CD4-positive, alpha-beta memory T cell (primary cell): ENCODE measurements at regions not wholly inside any gene's neighbourhood (a gene's known extent, or its start where the extent isn't known, plus 50 kb on each side); places are given as distances from the start of the nearest gene placed in this dataset.
A peak's percentile ranks its signal among the peaks of the same experiment; 100 is the strongest.
"Not testable (repeated sequence)": the region's sequence is repeated elsewhere in the genome, so short reads cannot be mapped to it uniquely, and the experiment has no call there.

Experiments
- CTCF ChIA-PET: fragments of 350-600 bp; sonication (Branson Sonifier 250); formaldehyde crosslinking; loops from one replicate; lab custom pipeline; 2021; ENCODE audit warnings: inconsistent platforms; ENCODE audit not compliant: partially characterized antibody; lab: Charles Lee
- POLR2A ChIA-PET: fragments of 350-600 bp; sonication (Branson Sonifier 250); formaldehyde crosslinking; loops from one replicate; lab custom pipeline; 2021; ENCODE audit not compliant: partially characterized antibody; lab: Charles Lee
- DNase-seq, 5 donors: peaks; one replicate each; pipeline versions ENCODE4 v3.0.0 to v3.0.0-alpha.2; 2020 to 2022; ENCODE audit warnings: mixed read lengths in 1 of 5
- H3K27ac ChIP-seq: one replicate; pipeline ENCODE4 v1.7.0; 2013; ENCODE audit warnings: low read depth, low read length
- H3K27me3 ChIP-seq: 2 replicates; pipeline ENCODE4 v1.7.0; 2013; ENCODE audit warnings: mild to moderate bottlenecking, low read length, moderate library complexity; ENCODE audit not compliant: insufficient read depth
- H3K36me3 ChIP-seq: 2 replicates; pipeline ENCODE4 v1.7.0; 2013; ENCODE audit warnings: mild to moderate bottlenecking, low read length, moderate library complexity; ENCODE audit not compliant: insufficient read depth
- H3K4me1 ChIP-seq: 2 replicates; pipeline ENCODE4 v1.7.0; 2013; ENCODE audit warnings: mild to moderate bottlenecking, low read length, moderate library complexity; ENCODE audit not compliant: insufficient read depth
- H3K4me3 ChIP-seq, 2 donors: one replicate each; pipeline ENCODE4 v1.7.0; 2013; ENCODE audit warnings: low read length in 2 of 2, mild to moderate bottlenecking in 1 of 2
- H3K9me3 ChIP-seq, 2 donors: one replicate each; pipeline ENCODE4 v1.7.0; 2013; ENCODE audit warnings: low read length in 2 of 2, control low read depth in 1 of 2; ENCODE audit not compliant: control insufficient read depth in 1 of 2
- H3K27ac Mint-ChIP-seq, 7 donors: one replicate each; pipeline ENCODE4 v1.8.0; 2020 to 2021; ENCODE audit warnings: mixed read lengths in 7 of 7, mild to moderate bottlenecking in 6 of 7, inconsistent platforms in 3 of 7, moderate library complexity in 3 of 7
- H3K27me3 Mint-ChIP-seq, 2 donors: one replicate each; pipeline ENCODE4 v1.8.0; 2020 to 2021; ENCODE audit warnings: mixed read lengths in 2 of 2
- H3K36me3 Mint-ChIP-seq, 2 donors: one replicate each; pipeline ENCODE4 v1.8.0; 2020 to 2021; ENCODE audit warnings: mixed read lengths in 2 of 2, inconsistent platforms in 1 of 2, mild to moderate bottlenecking in 1 of 2
- H3K4me1 Mint-ChIP-seq, 4 donors: one replicate each; pipeline ENCODE4 v1.8.0; 2020 to 2021; ENCODE audit warnings: mixed read lengths in 4 of 4, mild to moderate bottlenecking in 1 of 4
- H3K4me3 Mint-ChIP-seq, 8 donors: one replicate each; pipeline ENCODE4 v1.8.0; 2020 to 2021; ENCODE audit warnings: mixed read lengths in 8 of 8, mild to moderate bottlenecking in 7 of 8, moderate library complexity in 6 of 8, inconsistent platforms in 3 of 8
- H3K9me3 Mint-ChIP-seq, 8 donors: one replicate each; pipeline ENCODE4 v1.8.0; 2020 to 2021; ENCODE audit warnings: mixed read lengths in 8 of 8, mild to moderate bottlenecking in 5 of 8, inconsistent platforms in 3 of 8, moderate library complexity in 1 of 8
- intact Hi-C: fragments of 100-400 bp; cut with micrococcal nuclease; formaldehyde crosslinking; loops from one replicate; pipeline ENCODE4 v1.15.1; 2023

- DNase-seq, CTCF ChIA-PET, H3K4me1 ChIP-seq, H3K4me1 Mint-ChIP-seq, H3K36me3 Mint-ChIP-seq, H3K4me3 Mint-ChIP-seq, H3K9me3 ChIP-seq, intact Hi-C loops, H3K27me3 Mint-ChIP-seq, H3K27ac Mint-ChIP-seq, POLR2A ChIA-PET, H3K27ac ChIP-seq, H3K27me3 ChIP-seq, H3K9me3 Mint-ChIP-seq, H3K4me3 ChIP-seq, H3K36me3 ChIP-seq: not testable (repeated sequence)
These were observed 105.8 kb upstream of the PLEKHM1 start for GRCh38 chr17:45596347-45596746.

DNA sequence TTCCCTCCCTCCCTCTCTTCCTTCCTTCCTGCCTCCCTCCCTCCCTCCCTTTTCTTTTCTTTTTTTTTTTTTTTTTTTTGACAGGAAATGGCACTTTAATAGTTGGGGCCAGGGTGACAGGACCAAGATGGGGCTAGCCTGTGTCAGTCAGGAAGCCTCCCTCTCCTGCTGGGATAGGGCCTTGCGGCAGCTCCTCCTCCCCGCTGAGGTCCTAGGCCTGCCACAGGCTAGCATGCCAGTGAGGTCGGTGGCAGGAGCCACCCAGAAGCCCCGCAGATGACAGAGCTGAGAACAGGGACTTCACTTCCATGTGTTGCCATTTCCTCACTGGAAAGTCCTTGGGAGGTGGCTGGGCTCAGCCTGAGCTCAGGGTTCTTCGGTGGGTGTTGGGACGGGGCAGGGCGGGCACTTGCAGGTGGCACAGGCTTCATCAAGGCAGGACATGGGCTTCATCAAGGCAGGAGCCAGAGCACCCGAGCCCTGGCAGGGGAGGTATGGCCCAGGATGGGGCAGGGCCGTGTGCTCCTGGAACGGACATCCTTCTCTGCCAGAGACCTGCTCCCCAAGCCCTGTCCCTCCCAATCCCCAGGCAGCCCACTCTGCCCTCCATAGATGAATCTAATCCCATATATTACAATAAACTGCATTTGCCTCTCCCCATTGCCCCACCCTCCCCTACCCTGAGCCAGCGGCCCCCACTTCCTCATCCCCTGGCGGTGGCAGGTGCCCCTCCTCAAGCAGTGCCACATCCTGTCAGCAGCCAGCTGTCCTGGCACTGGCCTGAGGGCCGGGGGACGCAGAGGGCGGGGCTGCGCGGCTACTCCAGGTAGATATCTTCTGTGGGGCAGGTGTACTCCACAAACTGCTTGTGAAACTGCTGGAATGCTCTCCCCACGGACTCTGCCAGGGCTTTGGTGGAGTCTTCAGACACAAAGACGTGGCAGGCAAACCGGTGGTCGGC lies 109.8 kb upstream of the PLEKHM1 start:
- H3K4me1 ChIP-seq, H3K27me3 Mint-ChIP-seq, H3K4me1 Mint-ChIP-seq, H3K27ac ChIP-seq, CTCF ChIA-PET, H3K36me3 Mint-ChIP-seq, H3K9me3 ChIP-seq, intact Hi-C loops, H3K36me3 ChIP-seq, H3K27me3 ChIP-seq, H3K9me3 Mint-ChIP-seq, H3K4me3 ChIP-seq, POLR2A ChIA-PET: not testable (repeated sequence)
- DNase-seq: peak in 1 of 5 donors; percentile 53
- Mint-ChIP-seq H3K27ac (peak overlapping the region in 1 of 7 donors; percentile 29), H3K4me3 (peak overlapping the region in 1 of 8 donors; percentile 43)

DNA sequence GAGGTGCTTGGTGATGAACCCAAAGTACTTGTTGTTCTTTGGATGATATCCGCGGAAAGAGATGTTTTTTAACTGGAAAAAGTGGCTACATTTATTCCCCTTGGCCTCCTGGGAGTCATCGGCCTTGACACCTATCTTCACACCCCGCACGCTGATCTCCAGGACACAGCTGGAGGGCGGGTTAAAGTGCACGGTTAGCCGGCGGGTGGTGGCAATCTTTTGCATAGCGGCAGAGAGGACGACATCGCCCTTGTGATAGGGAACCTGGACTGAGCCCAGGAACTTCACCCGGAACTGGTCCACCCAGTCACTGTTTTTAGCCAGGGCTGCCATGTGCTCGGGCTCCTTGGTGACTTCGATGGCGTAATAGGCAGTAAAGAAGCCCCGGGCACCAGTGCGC lies 110.5 kb upstream of the PLEKHM1 start:
- DNase-seq, H3K27me3 Mint-ChIP-seq, POLR2A ChIA-PET, H3K27ac ChIP-seq, H3K36me3 Mint-ChIP-seq, H3K4me3 ChIP-seq, H3K4me1 Mint-ChIP-seq, H3K9me3 Mint-ChIP-seq, H3K9me3 ChIP-seq, H3K36me3 ChIP-seq, H3K4me3 Mint-ChIP-seq, H3K4me1 ChIP-seq, H3K27me3 ChIP-seq, intact Hi-C loops, H3K27ac Mint-ChIP-seq, CTCF ChIA-PET: not testable (repeated sequence)

DNA sequence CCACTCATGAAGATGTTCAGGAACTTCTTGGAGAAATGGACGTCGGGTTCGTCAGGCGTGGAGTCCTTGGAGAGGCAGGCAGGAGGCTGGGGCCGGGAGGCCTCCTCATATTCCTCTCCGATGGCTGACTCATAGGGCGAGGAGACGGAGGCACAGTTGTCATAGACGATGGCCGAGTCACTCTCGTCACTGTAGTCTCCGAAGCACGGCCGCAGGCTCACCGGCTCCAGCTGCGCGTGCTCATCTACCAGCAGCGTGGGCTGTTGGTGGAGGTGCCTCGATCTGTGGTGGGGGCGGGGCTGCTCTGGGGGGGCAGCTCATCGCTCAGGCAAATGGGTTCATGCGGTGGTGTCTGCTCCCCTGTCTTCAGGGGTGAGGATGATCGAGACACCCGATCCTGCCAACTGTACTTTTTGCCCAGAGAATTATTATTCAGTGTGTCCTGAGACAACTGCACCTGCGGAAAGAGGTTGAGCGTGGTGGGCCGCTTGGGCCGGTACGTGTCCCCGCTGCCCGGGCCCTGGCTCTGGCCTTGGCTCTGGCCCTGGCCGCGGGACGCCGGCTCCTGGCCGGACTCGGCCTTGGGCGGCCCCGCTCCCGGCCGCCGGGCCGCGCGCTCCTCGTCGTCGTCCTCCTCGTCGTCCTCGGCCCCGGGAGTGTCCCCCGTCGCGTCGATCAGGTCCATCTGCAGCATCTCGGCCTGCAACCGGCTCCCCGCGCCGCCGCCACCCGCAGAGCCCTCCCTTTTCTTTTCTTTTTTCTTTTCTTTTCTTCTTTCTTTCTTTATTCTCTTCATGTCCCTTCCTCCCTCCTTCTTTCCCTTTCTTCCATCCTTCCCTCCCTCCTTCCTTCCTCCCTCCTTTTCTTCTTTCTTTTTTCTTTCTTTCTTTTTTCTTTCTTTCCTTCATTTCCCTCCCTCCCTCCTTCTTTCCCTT lies 111.4 kb upstream of the PLEKHM1 start:
- H3K9me3 Mint-ChIP-seq, H3K27me3 ChIP-seq, H3K9me3 ChIP-seq, H3K27ac Mint-ChIP-seq, POLR2A ChIA-PET, intact Hi-C loops, H3K4me1 ChIP-seq, DNase-seq, H3K4me3 Mint-ChIP-seq, H3K4me1 Mint-ChIP-seq, CTCF ChIA-PET, H3K4me3 ChIP-seq, H3K36me3 Mint-ChIP-seq, H3K36me3 ChIP-seq, H3K27me3 Mint-ChIP-seq, H3K27ac ChIP-seq: not testable (repeated sequence)

GRCh38 chr17:45605751-45606150 lies 115.2 kb upstream of the PLEKHM1 start:
- H3K9me3 Mint-ChIP-seq, H3K4me1 Mint-ChIP-seq, POLR2A ChIA-PET, H3K27ac ChIP-seq, H3K4me1 ChIP-seq, DNase-seq, intact Hi-C loops, CTCF ChIA-PET, H3K9me3 ChIP-seq, H3K4me3 ChIP-seq, H3K27ac Mint-ChIP-seq, H3K4me3 Mint-ChIP-seq, H3K36me3 Mint-ChIP-seq, H3K27me3 Mint-ChIP-seq, H3K36me3 ChIP-seq, H3K27me3 ChIP-seq: not testable (repeated sequence)

- H3K36me3 Mint-ChIP-seq, H3K4me1 ChIP-seq, POLR2A ChIA-PET, intact Hi-C loops, H3K27me3 ChIP-seq, H3K36me3 ChIP-seq, H3K27ac ChIP-seq, CTCF ChIA-PET, H3K9me3 Mint-ChIP-seq, H3K4me3 ChIP-seq, H3K4me1 Mint-ChIP-seq, H3K27me3 Mint-ChIP-seq, H3K9me3 ChIP-seq: not testable (repeated sequence)
- Mint-ChIP-seq H3K27ac (peak overlapping the region in 4 of 7 donors; percentile 3 to 86 (median 61)), H3K4me3 (peak overlapping the region in 7 of 8 donors; percentile 83 to 90 (median 86))
- peak in 4 of 5 donors; percentile 75 to 90 (median 87) for DNase-seq
These were observed 129.5 kb upstream of the PLEKHM1 start for GRCh38 chr17:45619984-45620405.

- POLR2A ChIA-PET: not testable (repeated sequence)
These were observed 129.9 kb upstream of the PLEKHM1 start for GRCh38 chr17:45620468-45620867.

More at GRCh38 chr17:45620468-45620867, 129.9 kb upstream of the PLEKHM1 start:
- H3K4me3 ChIP-seq, CTCF ChIA-PET, DNase-seq, H3K27me3 ChIP-seq, H3K4me1 Mint-ChIP-seq, H3K36me3 Mint-ChIP-seq, H3K36me3 ChIP-seq, intact Hi-C loops, H3K4me1 ChIP-seq, H3K27me3 Mint-ChIP-seq, H3K9me3 ChIP-seq, H3K9me3 Mint-ChIP-seq, H3K27ac ChIP-seq: not testable (repeated sequence)
- Mint-ChIP-seq H3K4me3 (peak overlapping the region in 6 of 8 donors; percentile 84 to 90 (median 86)), H3K27ac (peak overlapping the region in 1 of 7 donors; percentile 86)
